Activated T-helper 9 cell treated with anti-CD3 and anti-CD28 coated beads, Interleukin-2, amount 50 U/mL, for 16 hours (primary cell): ENCODE measurements at regions not wholly inside any gene's neighbourhood (a gene's known extent, or its start where the extent isn't known, plus 50 kb on each side); places are given as distances from the start of the nearest gene placed in this dataset.

Experiments
- DNase-seq: peaks from one replicate; pipeline ENCODE4 v3.0.0-alpha.2; 2020; ENCODE audit warnings: low read depth

- no peak for DNase-seq
Observed at GRCh38 chr20:23253524-23253923, 97.1 kb upstream of the NXT1 start.

- DNase-seq: no peak
Observed at GRCh38 chr20:23251779-23252178, 98.8 kb upstream of the NXT1 start.

- no peak for DNase-seq
Observed at GRCh38 chr20:23249541-23249940, 101.0 kb upstream of the NXT1 start.

- no peak for DNase-seq
Observed at GRCh38 chr20:23248461-23248882, 102.1 kb upstream of the NXT1 start.

- DNase-seq: no peak
Observed at GRCh38 chr20:23246717-23247664, 103.6 kb upstream of the NXT1 start.

- DNase-seq: no peak
Observed at GRCh38 chr20:23245553-23246181, 104.9 kb upstream of the NXT1 start.

GRCh38 chr20:23244916-23245552 is 105.6 kb upstream of the NXT1 start:
- no peak for DNase-seq

- DNase-seq: no peak
Observed at GRCh38 chr20:23244156-23244915, 106.3 kb upstream of the NXT1 start.

- no peak for DNase-seq
Observed at GRCh38 chr20:23243791-23244155, 106.8 kb upstream of the NXT1 start.

GRCh38 chr20:23242556-23243180 is 107.9 kb upstream of the NXT1 start:
- no peak for DNase-seq

GRCh38 chr20:23242104-23242503 is 108.5 kb upstream of the NXT1 start:
- DNase-seq: no peak

- DNase-seq: no peak
Observed at GRCh38 chr20:23241416-23241815, 109.2 kb upstream of the NXT1 start.

GRCh38 chr20:23240519-23240918 is 110.1 kb upstream of the NXT1 start:
- DNase-seq: no peak

GRCh38 chr20:23237201-23237600 is 113.4 kb upstream of the NXT1 start:
- DNase-seq: no peak

GRCh38 chr20:23235173-23236027 is 115.2 kb upstream of the NXT1 start:
- DNase-seq: no peak

- DNase-seq: no peak
Observed at GRCh38 chr20:23234311-23235078, 116.1 kb upstream of the NXT1 start.

GRCh38 chr20:23233341-23233740 is 117.2 kb upstream of the NXT1 start:
- DNase-seq: no peak

GRCh38 chr20:23232679-23233308 is 117.8 kb upstream of the NXT1 start:
- no peak for DNase-seq

- no peak for DNase-seq
Observed at GRCh38 chr20:23232219-23232581, 118.4 kb upstream of the NXT1 start.
